GM10266 (cell line): ENCODE measurements at regions not wholly inside any gene's neighbourhood (a gene's known extent, or its start where the extent isn't known, plus 50 kb on each side); places are given as distances from the start of the nearest gene placed in this dataset.

Experiments
- DNase-seq: peaks from one replicate; pipeline ENCODE4 v3.0.0; 2012; ENCODE audit errors: extremely low spot score
- TF ChIP-seq, protein P1 (sequence below): IDR thresholded peaks from 2 replicates; pipeline ENCODE4 v1.5.1; 2012; ENCODE audit warnings: mild to moderate bottlenecking, low read depth; ENCODE audit not compliant: control insufficient read depth, insufficient read depth; ENCODE audit errors: missing control alignments

DNA sequence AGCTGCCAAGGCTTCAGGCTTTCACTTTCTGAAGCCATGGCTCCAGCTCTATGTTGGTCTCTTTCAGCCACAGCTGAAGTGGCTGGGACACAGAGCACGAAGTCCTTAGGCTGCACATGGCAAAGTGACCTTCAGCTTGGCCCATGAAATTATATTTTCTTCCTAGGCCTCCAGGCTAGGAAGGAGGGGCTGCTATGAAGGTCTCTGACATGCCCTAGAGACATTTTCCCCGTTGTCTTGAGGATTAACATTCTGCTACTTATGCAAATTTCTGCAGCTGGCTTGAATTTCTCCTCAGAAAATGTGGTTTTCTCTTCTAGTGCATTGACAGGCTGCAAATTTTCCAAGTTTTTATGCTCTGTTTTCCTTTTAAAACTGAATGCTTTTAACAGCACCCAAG lies 99.8 kb upstream of the KCNIP4 start:
- no peak for DNase-seq
- TF ChIP-seq, protein P1, sequence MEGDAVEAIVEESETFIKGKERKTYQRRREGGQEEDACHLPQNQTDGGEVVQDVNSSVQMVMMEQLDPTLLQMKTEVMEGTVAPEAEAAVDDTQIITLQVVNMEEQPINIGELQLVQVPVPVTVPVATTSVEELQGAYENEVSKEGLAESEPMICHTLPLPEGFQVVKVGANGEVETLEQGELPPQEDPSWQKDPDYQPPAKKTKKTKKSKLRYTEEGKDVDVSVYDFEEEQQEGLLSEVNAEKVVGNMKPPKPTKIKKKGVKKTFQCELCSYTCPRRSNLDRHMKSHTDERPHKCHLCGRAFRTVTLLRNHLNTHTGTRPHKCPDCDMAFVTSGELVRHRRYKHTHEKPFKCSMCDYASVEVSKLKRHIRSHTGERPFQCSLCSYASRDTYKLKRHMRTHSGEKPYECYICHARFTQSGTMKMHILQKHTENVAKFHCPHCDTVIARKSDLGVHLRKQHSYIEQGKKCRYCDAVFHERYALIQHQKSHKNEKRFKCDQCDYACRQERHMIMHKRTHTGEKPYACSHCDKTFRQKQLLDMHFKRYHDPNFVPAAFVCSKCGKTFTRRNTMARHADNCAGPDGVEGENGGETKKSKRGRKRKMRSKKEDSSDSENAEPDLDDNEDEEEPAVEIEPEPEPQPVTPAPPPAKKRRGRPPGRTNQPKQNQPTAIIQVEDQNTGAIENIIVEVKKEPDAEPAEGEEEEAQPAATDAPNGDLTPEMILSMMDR: no peak

DNA sequence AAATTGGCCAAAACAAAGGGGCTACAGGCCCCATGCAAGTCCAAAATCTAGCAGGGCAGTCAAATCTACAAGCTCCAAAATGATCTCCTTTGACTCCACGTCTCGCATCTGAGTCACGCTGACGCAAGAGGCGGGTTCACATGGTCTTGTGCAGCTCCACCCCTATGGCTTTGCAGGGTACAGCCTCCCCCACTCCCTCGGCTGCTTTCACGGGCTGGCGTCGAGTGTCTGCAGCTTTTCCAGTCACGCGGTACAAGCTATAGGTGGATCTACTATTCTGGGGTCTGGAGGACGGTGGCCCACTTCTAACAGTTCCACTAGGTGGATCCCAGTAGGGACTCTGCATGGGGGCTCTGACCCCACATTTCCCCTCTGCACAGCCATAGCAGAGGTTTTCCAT lies 99.2 kb upstream of the KCNIP4 start:
- DNase-seq: no peak
- TF ChIP-seq, protein P1: no peak

GRCh38 chr4:22045051-22045630 lies 96.6 kb upstream of the KCNIP4 start:
- DNase-seq: no peak
- TF ChIP-seq, protein P1: no peak

DNA sequence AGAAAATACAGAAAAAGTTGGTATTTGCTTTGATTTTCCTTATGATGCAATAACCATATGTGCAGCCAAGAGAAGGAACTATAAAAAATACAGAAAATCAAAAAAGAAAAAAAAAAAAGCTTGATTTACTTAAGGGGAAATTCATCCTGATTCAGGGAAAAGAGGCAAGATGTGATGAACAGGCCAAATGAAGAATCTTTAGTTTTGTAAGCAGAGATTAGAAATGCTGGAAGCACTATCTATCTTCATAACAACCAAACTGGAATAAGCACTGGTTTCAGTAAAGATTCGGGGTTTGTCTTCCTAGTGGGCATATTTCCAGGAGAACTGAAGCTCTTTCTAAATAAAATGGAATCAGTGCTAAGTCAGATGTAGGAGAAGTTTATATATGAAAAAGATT lies 82.9 kb upstream of the KCNIP4 start:
- TF ChIP-seq, protein P1: no peak
- DNase-seq: no peak

- DNase-seq: no peak
- TF ChIP-seq, protein P1: no peak
Observed at GRCh38 chr4:22030881-22031280, 82.3 kb upstream of the KCNIP4 start.

DNA sequence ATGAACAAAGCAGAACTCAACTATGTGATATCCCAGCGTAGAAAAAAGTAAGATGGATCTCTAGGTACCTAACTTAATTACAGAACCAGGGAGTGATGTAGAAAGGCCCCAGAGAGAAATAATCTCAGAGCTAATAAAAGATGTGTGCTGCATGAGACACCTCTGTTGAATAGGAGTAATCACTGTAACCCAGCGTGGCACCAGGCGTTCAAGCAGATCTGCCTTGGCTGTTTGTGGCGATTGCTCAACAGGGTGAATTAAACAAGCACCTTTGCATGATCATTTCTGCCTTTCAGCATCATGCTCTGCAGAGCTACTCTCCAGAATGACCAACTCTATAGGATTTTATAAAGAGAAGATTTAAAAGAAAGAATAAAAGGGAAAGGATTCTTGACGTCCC lies 81.7 kb upstream of the KCNIP4 start:
- TF ChIP-seq, protein P1: no peak
- no peak for DNase-seq

DNA sequence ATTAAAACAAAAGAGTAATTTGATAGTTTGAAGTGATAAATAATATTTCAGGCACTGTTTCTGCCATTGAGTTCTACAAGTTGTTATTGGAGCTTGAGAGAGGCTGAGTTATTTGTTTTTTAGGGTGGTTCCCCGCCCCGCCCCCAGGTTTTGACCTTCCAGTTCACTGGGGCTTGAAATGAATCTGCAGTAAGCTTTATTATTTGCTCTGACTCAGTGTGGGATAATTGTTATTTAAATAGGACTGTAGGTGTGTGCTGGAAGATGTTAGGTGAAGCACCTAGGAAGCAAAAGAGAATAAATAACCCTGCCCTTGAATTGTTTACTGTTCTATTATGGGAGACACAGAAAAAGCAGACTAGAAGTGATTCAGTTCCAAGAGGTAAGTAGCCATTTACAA lies 81.2 kb upstream of the KCNIP4 start:
- TF ChIP-seq, protein P1: no peak
- no peak for DNase-seq
